ENCODE measurements at regions not wholly inside any gene's neighbourhood (a gene's known extent, or its start where the extent isn't known, plus 50 kb on each side); places are given as distances from the start of the nearest gene placed in this dataset.

DNA sequence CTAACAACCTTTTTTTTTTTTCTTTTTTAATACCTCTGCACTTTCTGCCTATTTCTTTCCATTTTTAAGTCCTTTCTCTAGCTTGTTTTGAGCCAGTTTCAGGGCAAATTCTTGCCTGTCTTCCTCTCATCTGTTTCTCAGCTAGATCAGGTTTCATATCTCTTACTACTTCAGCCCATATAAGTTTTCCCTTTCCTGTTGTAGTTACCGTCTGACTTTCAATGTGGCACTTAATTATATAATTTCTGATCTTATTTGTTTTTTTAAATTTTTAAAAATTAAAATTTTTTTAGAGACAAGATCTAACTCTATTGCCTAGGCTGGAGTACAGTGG lies 104.7 kb upstream of the ELL2 start:
- no peak for TF ChIP-seq ZNF274 (IDR thresholded peaks at IDR 0.05; ENCODE audit: low read depth, low read length)
- no peak for TF ChIP-seq YY1 (IDR thresholded peaks at IDR 0.05; ENCODE audit: insufficient read depth, insufficient read length)
